PC-3 (cell line): ENCODE measurements at regions not wholly inside any gene's neighbourhood (a gene's known extent, or its start where the extent isn't known, plus 50 kb on each side); places are given as distances from the start of the nearest gene placed in this dataset.

Experiments
- CTCF ChIP-seq: fragments of 300-600 bp; sonication (generic); conservative IDR thresholded peaks from 2 replicates; pipeline ENCODE4 v1.5.1; 2017; ENCODE audit warnings: antibody characterized with exemption, low read depth, mild to moderate bottlenecking, low read length
- EZH2phosphoT487 ChIP-seq: fragments of 300-600 bp; sonication (generic); IDR thresholded peaks from 2 replicates; pipeline ENCODE4 v1.6.1; 2018; ENCODE audit warnings: mild to moderate bottlenecking, antibody characterized with exemption, low read length, borderline replicate concordance

GRCh38 chr1:73556270-73556669 is 641.7 kb downstream of the LRRIQ3 start:
- TF ChIP-seq CTCF (no peak), EZH2phosphoT487 (no peak)
